ENCODE measurements at regions not wholly inside any gene's neighbourhood (a gene's known extent, or its start where the extent isn't known, plus 50 kb on each side); places are given as distances from the start of the nearest gene placed in this dataset.

DNA sequence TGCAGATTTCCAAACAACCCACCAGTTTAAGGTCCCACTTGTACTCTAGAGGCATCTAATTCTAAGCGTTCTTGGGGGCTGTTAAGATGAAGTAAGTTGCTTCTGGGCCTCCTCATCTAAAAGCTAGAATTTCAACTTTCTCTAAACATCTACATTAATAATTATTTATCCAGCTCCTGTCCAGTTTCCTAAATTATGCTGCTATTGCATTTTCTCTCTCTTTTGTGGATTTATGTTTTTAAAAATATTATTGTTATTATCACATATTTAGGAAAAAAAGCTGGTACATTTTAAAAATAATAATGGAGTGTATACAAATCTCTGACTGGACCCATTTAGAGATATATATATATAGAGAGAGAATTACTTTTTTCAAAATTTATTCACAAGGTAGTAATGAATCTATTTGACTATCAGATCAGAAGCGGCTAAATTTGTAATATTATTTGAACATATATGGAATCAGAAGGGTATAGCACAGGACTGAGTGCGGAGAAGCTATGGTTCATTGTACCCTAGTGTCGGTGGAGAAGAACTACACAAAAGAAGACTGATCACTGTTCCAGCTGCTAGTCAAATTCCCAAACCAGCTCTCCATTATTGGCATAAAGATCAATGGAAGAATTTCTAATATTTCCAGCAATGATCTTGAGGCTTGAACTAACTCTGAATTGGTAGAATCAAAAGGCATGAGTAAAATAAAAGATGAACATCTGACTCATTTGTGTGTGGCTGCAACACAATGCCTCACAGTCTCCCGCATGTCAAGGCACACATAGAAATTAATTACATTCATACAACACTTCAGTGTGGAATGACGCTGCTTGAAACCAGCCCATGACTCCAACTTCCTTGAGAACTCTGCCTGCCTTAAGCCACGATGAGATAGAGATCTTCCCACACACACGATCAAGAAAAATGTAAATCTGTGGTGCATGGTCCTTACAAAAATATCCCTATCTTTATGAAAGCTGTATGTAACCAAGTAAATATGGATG lies 433.4 kb upstream of the OR4E1 start:
- TF ChIP-seq, protein P1, sequence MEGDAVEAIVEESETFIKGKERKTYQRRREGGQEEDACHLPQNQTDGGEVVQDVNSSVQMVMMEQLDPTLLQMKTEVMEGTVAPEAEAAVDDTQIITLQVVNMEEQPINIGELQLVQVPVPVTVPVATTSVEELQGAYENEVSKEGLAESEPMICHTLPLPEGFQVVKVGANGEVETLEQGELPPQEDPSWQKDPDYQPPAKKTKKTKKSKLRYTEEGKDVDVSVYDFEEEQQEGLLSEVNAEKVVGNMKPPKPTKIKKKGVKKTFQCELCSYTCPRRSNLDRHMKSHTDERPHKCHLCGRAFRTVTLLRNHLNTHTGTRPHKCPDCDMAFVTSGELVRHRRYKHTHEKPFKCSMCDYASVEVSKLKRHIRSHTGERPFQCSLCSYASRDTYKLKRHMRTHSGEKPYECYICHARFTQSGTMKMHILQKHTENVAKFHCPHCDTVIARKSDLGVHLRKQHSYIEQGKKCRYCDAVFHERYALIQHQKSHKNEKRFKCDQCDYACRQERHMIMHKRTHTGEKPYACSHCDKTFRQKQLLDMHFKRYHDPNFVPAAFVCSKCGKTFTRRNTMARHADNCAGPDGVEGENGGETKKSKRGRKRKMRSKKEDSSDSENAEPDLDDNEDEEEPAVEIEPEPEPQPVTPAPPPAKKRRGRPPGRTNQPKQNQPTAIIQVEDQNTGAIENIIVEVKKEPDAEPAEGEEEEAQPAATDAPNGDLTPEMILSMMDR (IDR thresholded peaks at IDR 0.05), result no peak
- TF ChIP-seq POLR2AphosphoS5 (IDR thresholded peaks at IDR 0.05), result no peak
- no peak for TF ChIP-seq EP300 (IDR thresholded peaks at IDR 0.05)
